Frontal cortex (tissue), 4 donors: ENCODE measurements at regions not wholly inside any gene's neighbourhood (a gene's known extent, or its start where the extent isn't known, plus 50 kb on each side); places are given as distances from the start of the nearest gene placed in this dataset. TPM values are rescaled to one million over a fixed set of nuclear protein-coding genes. Genes with fewer than 3 reads are reported as not detected.

ENCODE experiments used
- DNase-seq, 2 donors: peaks; one replicate each; pipeline ENCODE4 v3.0.0; 2012; ENCODE audit warnings: low spot score in 2 of 2
- FAIRE-seq: peaks from 2 replicates; lab custom pipeline; 2012; peaks lifted over from hg19 to GRCh38; lab: Jason Lieb, UNC
- small RNA-seq: library from RNA; depleted of rRNA; stranded (forward); fragments of <200 nt; gene quantifications from one replicate; pipeline ENCODE3, GENCODE V24; 2014
- donor health status: control.
- donor health status: control.
- donor health status: control.

GRCh38 chr3:157559401-157559800, 56.2 kb upstream of the VEPH1 start:
- FAIRE-seq (no peak), DNase-seq (no peak)

Small RNA genes lying in the stretch of these regions (small RNA-seq; reads per million reads assigned to genes)
- not detected for gene RN7SKP46
